GM19240 (cell line): ENCODE measurements at regions not wholly inside any gene's neighbourhood (a gene's known extent, or its start where the extent isn't known, plus 50 kb on each side); places are given as distances from the start of the nearest gene placed in this dataset.

Experiments
- DNase-seq: peaks from one replicate; pipeline ENCODE4 v3.0.0; 2011; ENCODE audit warnings: low spot score; ENCODE audit not compliant: insufficient read length

GRCh38 chr7:142337054-142338001 lies 79.5 kb upstream of the PRSS58 start:
- DNase-seq = no peak

GRCh38 chr7:142334806-142335205 lies 76.9 kb upstream of the PRSS58 start:
- no peak for DNase-seq

GRCh38 chr7:142334236-142334635 lies 76.4 kb upstream of the PRSS58 start:
- no peak for DNase-seq

- no peak for DNase-seq
Observed at GRCh38 chr7:142332421-142332820, 74.6 kb upstream of the PRSS58 start.

GRCh38 chr7:142331941-142332340 lies 74.1 kb upstream of the PRSS58 start:
- no peak for DNase-seq

- DNase-seq = no peak
Observed at GRCh38 chr7:142329062-142329790, 71.4 kb upstream of the PRSS58 start.

- DNase-seq = no peak
Observed at GRCh38 chr7:142328551-142328950, 70.7 kb upstream of the PRSS58 start.

- DNase-seq = no peak
Observed at GRCh38 chr7:142327628-142328405, 70.0 kb upstream of the PRSS58 start.

- DNase-seq = no peak
Observed at GRCh38 chr7:142323706-142324105, 65.8 kb upstream of the PRSS58 start.

- no peak for DNase-seq
Observed at GRCh38 chr7:142321391-142321790, 63.5 kb upstream of the PRSS58 start.

GRCh38 chr7:142320883-142321282 lies 63.0 kb upstream of the PRSS58 start:
- DNase-seq = no peak

- no peak for DNase-seq
Observed at GRCh38 chr7:142319970-142320369, 62.1 kb upstream of the PRSS58 start.

- DNase-seq = no peak
Observed at GRCh38 chr7:142314281-142314680, 56.4 kb upstream of the PRSS58 start.

- DNase-seq = no peak
Observed at GRCh38 chr7:142313528-142313927, 55.7 kb upstream of the PRSS58 start.

- no peak for DNase-seq
Observed at GRCh38 chr7:142311876-142312275, 54.0 kb upstream of the PRSS58 start.

GRCh38 chr7:142308918-142309317 lies 51.1 kb upstream of the PRSS58 start:
- no peak for DNase-seq

GRCh38 chr7:142308326-142308725 lies 50.5 kb upstream of the PRSS58 start:
- DNase-seq = no peak
